PC-3 (cell line): ENCODE measurements at regions not wholly inside any gene's neighbourhood (a gene's known extent, or its start where the extent isn't known, plus 50 kb on each side); places are given as distances from the start of the nearest gene placed in this dataset.

Experiments
- EZH2 ChIP-seq: fragments of 300-600 bp; sonication (generic); IDR thresholded peaks from one replicate; pipeline ENCODE4 v1.6.1; 2017; ENCODE audit warnings: antibody characterized with exemption, mild to moderate bottlenecking, low read length; ENCODE audit not compliant: unreplicated experiment
- EZH2phosphoT487 ChIP-seq: fragments of 300-600 bp; sonication (generic); IDR thresholded peaks from 2 replicates; pipeline ENCODE4 v1.6.1; 2018; ENCODE audit warnings: mild to moderate bottlenecking, antibody characterized with exemption, low read length, borderline replicate concordance
- TF ChIP-seq, protein P1 (sequence below): fragments of 300-600 bp; sonication (generic); conservative IDR thresholded peaks from 2 replicates; pipeline ENCODE4 v1.5.1; 2017; ENCODE audit warnings: antibody characterized with exemption, low read depth, mild to moderate bottlenecking, low read length

DNA sequence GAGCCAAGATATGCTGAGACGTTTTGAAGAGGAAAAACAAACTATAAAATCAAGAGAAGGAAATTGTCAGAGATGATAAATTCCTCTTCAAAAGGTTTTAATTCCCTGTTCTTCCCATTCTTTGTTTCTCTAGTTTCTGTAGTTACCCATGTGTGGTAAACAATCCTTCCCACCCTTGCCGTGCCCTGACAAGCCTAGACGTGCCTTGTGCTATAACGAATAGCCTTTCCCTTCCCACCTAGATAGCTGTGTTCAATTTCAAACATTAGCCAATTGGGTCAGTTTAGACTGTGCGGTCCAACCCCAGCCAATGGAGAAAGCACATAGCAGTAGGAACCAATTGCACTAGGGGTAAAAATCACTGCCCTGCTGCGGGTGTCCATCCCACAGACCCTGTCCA is 138.1 kb downstream of the RALA start:
- no peak for TF ChIP-seq EZH2
- TF ChIP-seq, protein P1, sequence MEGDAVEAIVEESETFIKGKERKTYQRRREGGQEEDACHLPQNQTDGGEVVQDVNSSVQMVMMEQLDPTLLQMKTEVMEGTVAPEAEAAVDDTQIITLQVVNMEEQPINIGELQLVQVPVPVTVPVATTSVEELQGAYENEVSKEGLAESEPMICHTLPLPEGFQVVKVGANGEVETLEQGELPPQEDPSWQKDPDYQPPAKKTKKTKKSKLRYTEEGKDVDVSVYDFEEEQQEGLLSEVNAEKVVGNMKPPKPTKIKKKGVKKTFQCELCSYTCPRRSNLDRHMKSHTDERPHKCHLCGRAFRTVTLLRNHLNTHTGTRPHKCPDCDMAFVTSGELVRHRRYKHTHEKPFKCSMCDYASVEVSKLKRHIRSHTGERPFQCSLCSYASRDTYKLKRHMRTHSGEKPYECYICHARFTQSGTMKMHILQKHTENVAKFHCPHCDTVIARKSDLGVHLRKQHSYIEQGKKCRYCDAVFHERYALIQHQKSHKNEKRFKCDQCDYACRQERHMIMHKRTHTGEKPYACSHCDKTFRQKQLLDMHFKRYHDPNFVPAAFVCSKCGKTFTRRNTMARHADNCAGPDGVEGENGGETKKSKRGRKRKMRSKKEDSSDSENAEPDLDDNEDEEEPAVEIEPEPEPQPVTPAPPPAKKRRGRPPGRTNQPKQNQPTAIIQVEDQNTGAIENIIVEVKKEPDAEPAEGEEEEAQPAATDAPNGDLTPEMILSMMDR: no peak
- TF ChIP-seq EZH2phosphoT487: no peak
